HTR-8/SVneo (cell line): ENCODE measurements at regions not wholly inside any gene's neighbourhood (a gene's known extent, or its start where the extent isn't known, plus 50 kb on each side); places are given as distances from the start of the nearest gene placed in this dataset.

Source experiments
- DNase-seq: peaks from one replicate; pipeline ENCODE4 v3.0.0; 2011; ENCODE audit warnings: low spot score, mixed read lengths; ENCODE audit not compliant: insufficient read length
- FAIRE-seq: peaks from 2 replicates; lab custom pipeline; 2011; peaks lifted over from hg19 to GRCh38; lab: Jason Lieb, UNC

DNA sequence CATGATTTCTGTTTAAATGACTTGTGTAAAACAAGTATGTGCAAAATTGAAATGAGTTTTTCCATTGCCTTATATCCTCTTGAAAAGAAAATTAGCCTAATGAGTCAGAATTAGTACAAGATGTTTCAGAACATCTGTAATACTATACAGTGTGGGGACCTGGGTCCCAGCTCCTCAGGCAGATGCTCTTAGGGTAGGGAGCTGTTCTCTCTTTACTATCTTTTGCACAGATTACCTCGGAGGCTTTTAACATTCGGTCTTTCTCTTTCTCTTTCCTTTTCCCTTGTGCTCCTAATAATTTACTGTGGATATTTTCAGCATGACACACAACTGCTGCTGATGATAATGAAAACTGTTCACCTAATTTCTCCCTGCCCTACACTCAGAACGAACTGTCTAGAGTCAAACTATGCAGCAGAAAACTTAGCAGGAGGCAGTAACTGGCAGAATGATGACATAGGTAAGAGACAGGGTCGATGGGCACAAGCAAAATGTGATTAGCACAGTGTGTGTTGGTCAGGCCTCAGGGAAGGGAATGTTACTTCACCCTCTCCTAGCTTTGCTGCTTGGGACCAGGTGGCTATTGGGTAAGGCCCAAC is 455.3 kb downstream of the PDHA2 start:
- FAIRE-seq (no peak), DNase-seq (no peak)

DNA sequence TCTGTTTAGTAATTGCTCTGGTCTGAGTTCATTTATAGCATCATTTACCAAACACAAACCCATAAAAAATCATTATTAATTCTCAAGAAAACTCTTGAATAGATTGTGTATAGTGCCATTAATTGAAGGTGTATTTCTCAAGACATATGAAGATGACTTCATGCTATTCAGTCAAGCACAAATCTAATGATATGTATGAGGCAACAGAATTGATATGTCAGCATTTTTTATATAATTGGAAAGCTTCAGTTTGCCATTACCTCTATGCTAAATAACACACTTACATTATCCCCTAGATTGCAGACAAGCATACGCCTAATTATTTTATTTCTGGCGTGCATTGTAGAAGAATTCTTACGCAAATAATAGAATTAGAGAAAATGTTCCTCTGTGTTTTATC is 461.8 kb downstream of the PDHA2 start:
- FAIRE-seq (no peak), DNase-seq (no peak)

DNA sequence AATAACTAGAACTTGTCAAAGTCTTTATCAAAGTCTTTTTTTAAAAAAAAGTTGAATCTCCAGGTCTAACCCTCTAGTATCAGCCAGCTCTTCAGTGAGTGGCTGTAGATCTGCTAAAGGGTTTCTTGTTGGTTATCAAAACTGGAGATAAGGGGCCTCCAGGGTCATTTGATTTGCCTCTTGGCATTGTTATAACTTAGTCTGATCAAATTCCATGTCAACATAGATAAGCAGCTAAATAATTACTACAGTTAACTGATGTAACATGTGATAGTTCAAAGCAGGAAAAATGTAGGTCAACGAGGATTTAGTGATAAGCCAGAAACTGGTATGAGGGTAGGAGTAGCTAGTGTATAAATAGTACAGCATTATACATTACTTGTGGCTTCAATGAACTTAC is 465.1 kb downstream of the PDHA2 start:
- FAIRE-seq (no peak), DNase-seq (no peak)

GRCh38 chr4:96312046-96312685 is 472.3 kb downstream of the PDHA2 start:
- FAIRE-seq (no peak), DNase-seq (no peak)

DNA sequence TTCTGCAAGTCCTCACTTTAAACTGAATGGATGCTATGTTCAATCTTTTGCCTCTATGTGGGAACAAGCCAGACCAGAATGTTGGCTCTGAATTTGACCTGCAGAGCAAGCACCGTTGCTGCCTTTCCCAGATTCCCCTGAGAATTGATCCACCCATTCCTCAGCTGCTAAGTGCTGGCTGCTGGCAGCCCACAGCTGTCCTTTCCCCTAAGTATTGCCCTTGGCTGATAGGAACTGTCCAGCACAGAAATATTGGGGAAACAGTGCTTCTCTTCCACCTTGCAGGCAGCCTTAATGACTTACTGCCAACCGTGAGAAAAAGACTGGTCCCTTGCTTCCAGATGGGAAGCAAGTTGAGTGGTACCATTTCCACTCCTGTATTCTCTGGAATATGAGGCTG is 475.9 kb downstream of the PDHA2 start:
- FAIRE-seq: no peak
- DNase-seq: no peak

DNA sequence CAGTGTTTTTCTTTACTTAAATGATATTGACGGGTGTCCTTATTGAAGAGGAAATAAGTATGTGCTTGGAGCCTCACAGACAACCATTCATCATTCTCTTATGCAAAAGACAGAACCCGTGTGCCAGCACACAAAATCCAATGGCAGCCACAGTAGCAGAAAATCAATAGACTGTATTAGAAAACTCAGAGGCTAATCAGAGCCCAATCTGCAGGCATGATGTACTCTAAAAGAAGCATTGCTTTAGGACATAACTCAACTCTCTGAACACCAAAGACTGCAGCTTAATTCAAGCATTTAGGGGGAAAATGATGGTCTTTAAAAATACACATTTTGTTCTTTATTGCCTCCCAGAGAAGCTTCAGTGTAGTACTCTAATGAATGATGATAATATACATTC is 476.9 kb downstream of the PDHA2 start:
- FAIRE-seq: no peak
- no peak for DNase-seq

DNA sequence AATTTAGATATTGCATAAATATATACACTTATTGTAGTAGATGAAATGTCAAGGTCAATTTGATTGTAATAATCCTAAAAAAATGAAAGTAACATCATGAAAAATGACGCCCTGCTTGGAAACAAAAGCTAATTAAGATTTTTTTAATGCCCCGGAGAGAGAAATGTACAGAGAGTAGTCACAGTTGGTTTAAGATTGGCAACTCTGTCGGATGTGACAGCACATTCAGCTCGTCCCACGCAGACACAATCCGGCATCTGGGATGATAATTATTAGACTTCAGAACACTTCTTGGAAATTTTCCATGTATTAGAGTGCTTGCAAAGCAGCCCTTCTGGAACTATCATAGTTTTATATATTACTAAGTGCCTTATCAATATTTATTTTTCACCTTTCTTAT is 478.0 kb downstream of the PDHA2 start:
- DNase-seq (no peak), FAIRE-seq (no peak)

DNA sequence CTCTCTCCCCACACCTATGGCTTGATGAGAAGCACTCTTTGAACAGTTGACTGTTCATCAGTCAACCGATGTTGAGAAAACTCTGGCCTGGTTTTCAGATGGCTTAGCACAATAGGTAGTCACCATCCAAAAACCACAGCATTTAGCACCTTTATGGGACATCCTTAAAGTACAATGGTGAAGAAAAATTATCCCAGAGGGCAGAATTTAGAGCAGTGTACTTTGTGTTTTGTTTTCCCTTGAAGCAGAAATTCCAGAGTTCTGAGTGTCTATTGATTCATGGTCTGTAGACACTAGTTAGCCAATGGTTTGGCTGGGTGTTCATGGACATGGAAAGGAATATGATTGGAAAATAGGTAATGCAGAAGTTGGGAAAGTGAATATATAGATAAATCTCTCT is 487.0 kb downstream of the PDHA2 start:
- DNase-seq: no peak
- no peak for FAIRE-seq

DNA sequence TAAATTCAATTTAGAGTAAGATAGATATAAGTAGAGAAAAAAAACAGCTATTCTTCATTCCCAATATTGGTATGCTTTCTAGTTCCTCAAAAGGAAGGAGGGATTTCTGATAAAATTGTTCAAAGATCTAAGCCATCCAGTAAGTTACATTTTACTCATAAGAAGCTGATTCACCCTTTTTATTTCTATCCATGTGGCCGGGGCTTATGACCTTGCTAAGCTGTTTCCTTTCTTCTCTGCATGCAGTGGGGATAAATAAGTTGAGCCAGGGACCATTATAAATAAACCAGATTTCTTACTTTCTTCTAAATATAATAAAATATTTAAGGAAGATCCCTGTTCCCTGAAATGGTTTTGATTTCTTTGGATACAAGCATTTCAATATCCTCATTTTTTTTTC is 502.3 kb downstream of the PDHA2 start:
- no peak for DNase-seq
- FAIRE-seq: no peak

DNA sequence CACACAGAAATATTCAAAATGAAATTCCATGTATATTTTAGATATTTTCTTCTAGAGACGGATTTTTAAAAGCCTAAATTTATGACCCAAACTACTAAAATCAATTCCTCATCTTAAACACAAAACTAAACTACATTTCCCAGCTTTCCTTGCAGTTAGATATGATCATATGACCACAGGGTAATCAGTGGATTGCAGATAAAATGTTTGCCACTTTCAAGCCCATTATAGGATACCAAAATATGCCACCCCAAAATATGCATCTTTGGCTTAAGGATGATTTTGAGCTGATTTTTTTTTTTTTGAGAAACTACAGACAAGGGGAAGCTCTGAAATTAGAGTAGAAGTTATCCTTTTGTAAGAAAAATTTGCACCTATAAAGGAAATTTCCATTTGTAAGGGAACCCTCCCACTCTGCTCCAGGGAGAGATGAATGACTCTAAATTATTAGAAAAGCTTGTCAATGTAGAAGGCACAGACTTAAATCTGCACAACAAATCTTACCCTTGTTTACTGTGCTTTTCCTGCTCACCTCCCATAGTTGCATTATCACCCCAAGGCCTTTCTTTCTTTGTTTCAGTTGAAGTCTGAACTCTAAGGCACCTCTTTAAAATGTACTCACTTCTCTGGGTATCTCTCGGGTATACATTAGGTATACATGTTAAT is 503.0 kb downstream of the PDHA2 start:
- FAIRE-seq: no peak
- no peak for DNase-seq

DNA sequence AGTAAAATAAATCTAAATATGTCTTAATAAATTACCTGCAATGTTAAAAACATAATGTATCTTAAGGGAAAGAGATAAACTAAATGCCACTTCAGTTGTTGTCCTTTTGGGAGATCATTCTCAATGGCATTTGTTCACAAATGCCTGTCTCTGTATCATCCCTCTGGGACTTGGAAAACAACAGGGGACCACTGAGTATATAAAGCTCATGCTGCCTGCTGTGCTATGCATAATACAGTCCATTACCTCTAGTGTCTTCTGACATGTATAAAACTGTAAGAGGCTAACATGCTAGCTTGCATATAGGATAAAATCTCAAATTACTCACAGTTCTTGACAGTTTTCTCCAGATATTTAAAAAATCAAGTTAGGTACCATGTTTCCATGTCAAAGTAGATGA is 503.9 kb downstream of the PDHA2 start:
- DNase-seq: no peak
- FAIRE-seq: no peak

DNA sequence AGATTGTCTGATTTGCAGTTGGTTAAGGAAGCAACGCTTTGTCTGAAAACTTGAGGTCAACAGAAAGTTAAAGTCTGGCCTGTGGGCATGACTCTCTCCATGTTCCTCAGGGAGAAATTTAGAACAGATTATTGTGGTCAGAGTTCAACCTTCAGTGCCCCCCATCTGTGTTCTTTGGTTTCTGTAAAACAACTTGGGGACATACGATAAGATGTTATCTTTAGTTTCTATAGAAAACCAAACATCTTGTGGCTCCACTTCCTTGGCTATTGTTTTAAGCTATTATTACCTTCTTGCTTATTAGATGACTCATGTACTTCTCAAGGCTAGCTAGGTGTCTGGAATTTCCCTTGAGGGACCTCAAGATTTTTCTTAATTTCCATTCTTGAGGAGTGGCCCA is 507.7 kb downstream of the PDHA2 start:
- DNase-seq: no peak
- FAIRE-seq: no peak

DNA sequence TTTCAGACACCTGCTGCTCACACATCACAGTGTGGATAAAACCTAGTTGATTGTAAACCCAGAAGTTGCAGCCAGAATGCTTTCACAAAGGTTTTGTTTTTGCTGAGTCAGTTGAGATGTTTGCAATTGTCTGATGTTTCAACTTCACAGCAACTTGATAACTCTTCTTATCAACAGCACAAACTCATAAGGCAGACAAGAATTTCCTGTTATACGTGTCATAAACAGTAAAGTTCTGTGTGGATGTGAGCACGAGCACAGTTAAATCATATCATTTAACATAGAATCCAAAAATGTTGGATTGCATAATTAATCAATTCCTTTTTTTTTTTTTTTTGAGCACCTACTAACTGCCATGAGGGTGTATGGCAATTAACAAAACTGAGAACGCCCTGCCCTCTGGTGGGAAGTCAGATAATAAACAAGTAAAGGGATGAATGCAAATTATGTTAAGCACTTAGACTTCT is 512.2 kb downstream of the PDHA2 start:
- no peak for FAIRE-seq
- DNase-seq: no peak

DNA sequence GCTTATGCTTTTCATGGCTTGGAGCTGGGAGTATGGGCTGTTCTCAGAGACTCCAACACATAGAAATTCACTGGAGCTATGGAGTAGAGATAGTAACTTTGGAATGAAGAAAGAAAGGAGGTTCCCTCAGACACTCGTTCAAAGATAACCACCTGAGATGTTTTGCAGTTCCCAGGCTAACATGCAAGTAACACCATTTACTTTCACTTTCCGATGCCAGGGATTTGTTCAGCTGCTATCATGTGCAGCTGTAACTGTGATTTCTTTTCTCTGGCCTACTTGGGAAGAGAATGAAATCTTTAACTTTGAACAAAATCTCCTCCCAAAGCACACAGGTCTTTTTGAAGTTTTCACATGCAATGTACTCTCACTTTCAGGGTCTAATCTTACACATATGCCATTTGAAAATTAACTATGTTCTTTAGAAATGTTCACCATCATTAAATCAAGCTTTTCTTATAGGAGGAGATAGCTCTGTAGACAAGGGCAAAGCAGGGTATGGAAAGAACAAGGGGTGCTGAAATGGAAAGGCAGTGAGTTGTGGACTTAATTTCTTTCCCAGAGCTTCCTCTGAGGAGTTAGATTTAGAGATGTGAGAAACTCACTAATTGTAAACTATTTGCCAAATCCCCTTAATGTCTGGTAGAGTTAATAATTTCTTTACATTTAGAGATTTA is 514.3 kb downstream of the PDHA2 start:
- FAIRE-seq (no peak), DNase-seq (no peak)

- DNase-seq (no peak), FAIRE-seq (no peak)
Measured at GRCh38 chr4:96355414-96355813, 515.5 kb downstream of the PDHA2 start.

DNA sequence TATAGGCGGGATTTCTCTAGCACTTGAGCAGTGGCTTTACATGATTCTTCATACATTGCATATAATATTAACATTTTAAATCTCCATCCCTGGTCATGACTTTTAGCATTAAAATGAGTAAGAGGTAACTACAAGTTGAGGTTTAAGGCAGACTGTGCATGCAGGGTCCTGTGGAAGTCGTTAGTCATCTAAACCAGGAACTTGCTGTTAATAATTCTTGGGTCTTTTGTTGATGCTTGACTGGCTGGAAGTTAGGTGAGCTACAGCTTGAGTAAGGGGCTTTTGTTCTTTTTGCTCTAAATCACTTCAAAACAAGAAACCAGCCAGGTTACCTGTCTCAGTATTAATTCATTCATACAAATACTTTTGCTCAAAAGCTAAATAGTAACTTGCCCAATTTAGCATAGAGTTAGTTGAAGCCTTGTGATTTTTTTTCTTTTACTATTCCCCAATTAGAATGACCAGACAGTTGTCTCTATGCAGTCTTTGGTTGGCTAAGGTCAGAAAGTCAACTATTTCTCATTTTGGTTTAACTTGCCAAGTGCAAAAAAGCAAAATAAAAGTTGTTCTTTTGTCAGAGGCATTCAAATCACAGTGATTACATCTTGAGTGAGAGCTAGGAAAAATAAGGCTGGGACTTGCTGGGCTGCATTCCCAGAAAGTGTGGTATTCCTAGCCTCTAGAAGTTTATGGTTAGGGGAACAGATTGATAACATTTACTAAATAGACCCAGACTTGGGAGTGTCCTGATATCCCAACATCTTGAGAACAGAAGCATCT is 516.9 kb downstream of the PDHA2 start:
- FAIRE-seq: no peak

GRCh38 chr4:96366632-96367031 is 526.7 kb downstream of the PDHA2 start:
- no peak for FAIRE-seq
- DNase-seq: no peak

More for the DNA sequence above, 516.9 kb downstream of the PDHA2 start:
- DNase-seq: no peak

DNA sequence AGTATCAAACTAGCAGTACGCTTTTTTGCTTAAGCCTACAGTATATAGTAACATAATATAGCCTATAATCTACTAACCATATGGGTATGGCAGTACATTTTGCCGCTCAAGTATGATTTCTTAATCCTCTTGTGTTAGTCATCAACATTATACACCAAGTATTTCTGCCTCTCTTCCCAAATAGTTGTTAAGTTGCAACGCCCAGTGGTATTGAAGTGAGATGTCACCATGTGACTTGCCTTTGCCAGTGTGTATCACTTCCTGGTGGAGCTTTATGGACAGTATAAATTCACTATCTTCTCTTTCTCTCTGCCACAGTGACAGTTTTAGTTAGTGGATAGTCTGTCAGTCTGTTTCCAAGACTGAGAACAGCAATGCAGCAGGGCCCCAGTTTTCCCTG is 535.5 kb downstream of the PDHA2 start:
- no peak for DNase-seq
- FAIRE-seq: no peak

GRCh38 chr4:96379524-96379923 is 539.6 kb downstream of the PDHA2 start:
- DNase-seq (no peak), FAIRE-seq (no peak)

GRCh38 chr4:96380106-96380505 is 540.2 kb downstream of the PDHA2 start:
- DNase-seq: no peak
- no peak for FAIRE-seq
